ENCODE measurements at regions not wholly inside any gene's neighbourhood (a gene's known extent, or its start where the extent isn't known, plus 50 kb on each side); places are given as distances from the start of the nearest gene placed in this dataset.

DNA sequence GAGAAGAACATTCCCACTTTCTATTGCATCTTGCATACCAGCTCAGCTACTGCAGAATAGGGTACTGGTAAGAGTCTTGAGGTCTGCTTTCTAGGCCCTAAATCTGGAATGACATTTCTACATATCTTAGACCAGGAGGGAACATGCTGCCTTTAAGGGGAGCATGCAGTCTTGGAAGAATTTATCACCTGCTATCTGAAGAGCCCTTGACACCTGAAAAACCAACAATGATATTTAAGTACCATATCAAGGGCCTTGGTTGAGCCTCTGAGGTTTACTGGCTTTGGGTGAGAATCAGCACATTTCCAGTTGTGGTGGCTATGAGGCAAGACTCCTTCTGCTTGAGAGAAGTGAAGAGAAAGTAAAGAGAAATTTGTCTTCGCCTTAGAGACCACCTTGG is 436.8 kb upstream of the SPANXN1 start:
- Histone ChIP-seq H3K27me3 (ENCODE audit: insufficient read depth in 3 of 3, low read length in 2 of 3) (no peaks in the 10 kb centered on the region), H3K9me3 (no peaks in the 10 kb centered on the region), H3K36me3 (ENCODE audit: insufficient read depth in 1 of 2, low read depth in 1 of 2) (no peaks in the 10 kb centered on the region), H3K4me3 (no peak overlapping the region), H3K27ac (no peak overlapping the region), H3K4me1 (no peaks in the 10 kb centered on the region)
- DNase-seq (no peak), ATAC-seq (no peak)
- TF ChIP-seq, protein P1, sequence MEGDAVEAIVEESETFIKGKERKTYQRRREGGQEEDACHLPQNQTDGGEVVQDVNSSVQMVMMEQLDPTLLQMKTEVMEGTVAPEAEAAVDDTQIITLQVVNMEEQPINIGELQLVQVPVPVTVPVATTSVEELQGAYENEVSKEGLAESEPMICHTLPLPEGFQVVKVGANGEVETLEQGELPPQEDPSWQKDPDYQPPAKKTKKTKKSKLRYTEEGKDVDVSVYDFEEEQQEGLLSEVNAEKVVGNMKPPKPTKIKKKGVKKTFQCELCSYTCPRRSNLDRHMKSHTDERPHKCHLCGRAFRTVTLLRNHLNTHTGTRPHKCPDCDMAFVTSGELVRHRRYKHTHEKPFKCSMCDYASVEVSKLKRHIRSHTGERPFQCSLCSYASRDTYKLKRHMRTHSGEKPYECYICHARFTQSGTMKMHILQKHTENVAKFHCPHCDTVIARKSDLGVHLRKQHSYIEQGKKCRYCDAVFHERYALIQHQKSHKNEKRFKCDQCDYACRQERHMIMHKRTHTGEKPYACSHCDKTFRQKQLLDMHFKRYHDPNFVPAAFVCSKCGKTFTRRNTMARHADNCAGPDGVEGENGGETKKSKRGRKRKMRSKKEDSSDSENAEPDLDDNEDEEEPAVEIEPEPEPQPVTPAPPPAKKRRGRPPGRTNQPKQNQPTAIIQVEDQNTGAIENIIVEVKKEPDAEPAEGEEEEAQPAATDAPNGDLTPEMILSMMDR (IDR thresholded peaks at IDR 0.05), result no peak
- intact Hi-C loops (cut with DNase I), result no loop called here
- WGBS, 3 donors, result 54 to 100% (median 68%) methylated on average over 1 of the region's 1 CpG

DNA sequence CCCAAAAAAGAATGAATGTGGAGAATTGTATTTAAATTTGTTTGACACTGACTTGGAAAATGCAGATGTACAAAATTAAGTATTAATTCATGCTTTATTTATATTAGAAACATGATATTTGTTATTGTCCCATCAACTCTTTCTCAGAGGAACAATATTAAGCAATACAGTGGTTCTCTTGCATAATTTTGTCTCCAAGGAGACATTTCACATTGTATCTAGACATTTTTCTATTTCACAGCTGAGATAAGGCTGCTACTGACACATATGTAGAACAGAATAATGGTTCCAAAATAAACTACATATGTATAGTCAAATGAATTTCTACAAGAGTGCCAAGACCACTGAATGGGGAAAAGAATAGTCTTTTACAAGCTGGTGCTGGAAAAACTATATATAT is 427.9 kb upstream of the SPANXN1 start:
- intact Hi-C loops (cut with DNase I), result no loop called here
- Histone ChIP-seq H3K27ac (no peak overlapping the region), H3K9me3 (no peaks in the 10 kb centered on the region), H3K36me3 (ENCODE audit: insufficient read depth in 1 of 2, low read depth in 1 of 2) (no peaks in the 10 kb centered on the region), H3K4me3 (no peak overlapping the region), H3K4me1 (no peaks in the 10 kb centered on the region), H3K27me3 (ENCODE audit: insufficient read depth in 3 of 3, low read length in 2 of 3) (no peaks in the 10 kb centered on the region)
- ATAC-seq (no peak), DNase-seq (no peak)
- TF ChIP-seq, protein P1 (IDR thresholded peaks at IDR 0.05), result no peak

DNA sequence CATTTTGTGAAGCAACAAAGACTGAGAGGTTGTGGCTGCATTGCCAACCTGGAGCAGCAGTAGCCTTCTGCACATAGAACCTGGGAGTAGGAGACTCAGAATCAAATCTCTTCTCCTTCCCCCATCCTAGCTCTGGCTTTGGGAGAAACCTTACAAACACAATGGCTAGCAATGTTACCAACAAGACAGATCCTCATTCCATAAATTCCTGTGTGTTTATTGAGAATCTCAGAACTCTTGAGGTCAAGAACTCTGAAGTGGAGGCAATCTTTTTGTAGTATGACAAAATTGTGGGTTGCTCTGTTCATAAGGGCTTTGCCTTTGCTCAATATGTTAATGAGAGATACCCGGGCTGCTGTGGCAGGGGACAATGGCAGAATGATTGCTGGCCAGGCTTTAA is 406.7 kb upstream of the SPANXN1 start:
- H3K4me3 ChIP-seq, result no peak overlapping the region
- ATAC-seq, result no peak
- intact Hi-C loops (cut with DNase I), result no loop called here
- no peaks in the 10 kb centered on the region for H3K4me1 ChIP-seq
- H3K27ac ChIP-seq, result no peak overlapping the region
- no peaks in the 10 kb centered on the region for H3K27me3 ChIP-seq (ENCODE audit: insufficient read depth in 3 of 3, low read length in 2 of 3)
- no peak for DNase-seq
- WGBS, 3 donors, result 34 to 67% (median 45%) methylated on average over 1 of the region's 1 CpG
- H3K9me3 ChIP-seq, result no peaks in the 10 kb centered on the region
- TF ChIP-seq, protein P1 (IDR thresholded peaks at IDR 0.05), result no peak
- H3K36me3 ChIP-seq (ENCODE audit: insufficient read depth in 1 of 2, low read depth in 1 of 2), result no peaks in the 10 kb centered on the region

DNA sequence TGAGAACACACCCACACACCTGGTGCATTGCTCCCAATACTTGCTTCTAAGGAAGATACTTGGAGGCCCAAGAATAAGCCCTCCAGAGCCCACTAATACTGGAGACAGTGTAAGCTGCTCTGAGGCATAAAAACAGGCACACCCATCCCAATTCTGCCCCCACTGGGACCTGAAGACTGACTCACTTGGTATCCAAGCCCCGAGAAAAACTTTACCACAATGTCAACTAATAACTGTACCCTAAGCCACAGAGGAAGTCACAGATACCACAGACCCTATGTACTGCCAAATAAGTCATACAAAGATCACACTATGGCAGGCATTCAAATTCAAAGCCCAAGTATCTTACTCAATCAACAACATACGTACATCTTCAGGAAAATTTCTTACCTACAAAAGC is 398.2 kb upstream of the SPANXN1 start:
- DNase-seq (no peak), ATAC-seq (no peak)
- TF ChIP-seq, protein P1 (IDR thresholded peaks at IDR 0.05), result no peak
- H3K4me3 ChIP-seq, result no peak overlapping the region
- H3K27ac ChIP-seq, result no peak overlapping the region
- WGBS, 3 donors, result 68 to 74% (median 73%) methylated on average over 2 of the region's 2 CpGs
- peaks cover 4% of the 10 kb centered on the region for H3K9me3 ChIP-seq
- H3K36me3 ChIP-seq (ENCODE audit: insufficient read depth in 1 of 2, low read depth in 1 of 2), result no peaks in the 10 kb centered on the region
- intact Hi-C loops (cut with DNase I), result no loop called here
- no peaks in the 10 kb centered on the region for H3K27me3 ChIP-seq (ENCODE audit: insufficient read depth in 3 of 3, low read length in 2 of 3)
- H3K4me1 ChIP-seq, result no peaks in the 10 kb centered on the region

DNA sequence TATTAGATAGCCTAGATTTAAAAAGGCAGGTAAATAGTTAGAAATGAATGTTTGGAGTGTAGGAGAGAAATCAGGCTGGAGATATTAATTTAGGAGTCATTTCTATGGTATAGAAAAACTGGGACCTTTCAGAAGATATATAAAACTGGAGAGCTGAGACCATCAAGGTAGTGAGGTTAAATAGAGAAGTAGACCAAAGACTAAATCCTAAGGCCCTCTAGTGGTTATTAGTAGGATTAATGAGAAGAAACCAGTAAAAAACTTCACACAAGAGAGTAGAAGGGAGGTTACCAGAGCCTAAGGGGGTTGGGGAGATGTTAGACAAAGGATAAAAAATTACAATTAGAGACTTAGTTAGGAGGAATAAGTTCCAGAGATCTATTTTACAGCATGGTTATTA is 351.0 kb upstream of the SPANXN1 start:
- DNase-seq, result no peak
- Histone ChIP-seq H3K27me3 (ENCODE audit: insufficient read depth in 3 of 3, low read length in 2 of 3) (no peaks in the 10 kb centered on the region), H3K36me3 (ENCODE audit: insufficient read depth in 1 of 2, low read depth in 1 of 2) (no peaks in the 10 kb centered on the region), H3K9me3 (no peaks in the 10 kb centered on the region), H3K4me3 (no peak overlapping the region), H3K4me1 (no peaks in the 10 kb centered on the region), H3K27ac (no peak overlapping the region)
- TF ChIP-seq, protein P1 (IDR thresholded peaks at IDR 0.05), result no peak
- ATAC-seq, result no peak
- intact Hi-C loops (cut with DNase I), result no loop called here

Data from psoas muscle (tissue), 7 donors.